AG08395 (cell line): ENCODE measurements at regions not wholly inside any gene's neighbourhood (a gene's known extent, or its start where the extent isn't known, plus 50 kb on each side); places are given as distances from the start of the nearest gene placed in this dataset.
A peak's percentile ranks its signal among the peaks of the same experiment; 100 is the strongest.
"Not testable (repeated sequence)": the region's sequence is repeated elsewhere in the genome, so short reads cannot be mapped to it uniquely, and the experiment has no call there.

Source experiments
- DNase-seq: peaks from one replicate; pipeline ENCODE4 v3.0.0; 2012; ENCODE audit warnings: mixed read lengths, low spot score

DNA sequence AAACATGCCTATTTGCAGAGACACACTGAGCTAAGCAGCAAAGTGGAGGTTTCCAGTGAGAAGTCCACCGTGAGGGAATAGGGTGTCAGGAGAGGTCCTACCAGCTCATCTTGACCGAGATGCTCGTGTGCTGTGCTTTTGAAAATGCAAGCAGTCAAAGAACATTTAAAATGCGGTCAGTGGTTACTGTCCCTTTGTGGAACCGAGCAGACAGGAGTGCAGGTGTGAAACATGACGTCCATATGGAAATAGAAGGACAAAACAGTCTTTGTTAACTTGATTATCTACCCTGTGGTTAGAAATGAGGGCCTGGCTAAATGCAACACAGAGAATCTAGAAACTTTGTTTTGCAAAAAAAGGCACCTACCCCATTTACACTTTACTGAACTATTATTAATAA is 473.3 kb downstream of the SPATA31A6 start:
- not testable (repeated sequence) for DNase-seq

DNA sequence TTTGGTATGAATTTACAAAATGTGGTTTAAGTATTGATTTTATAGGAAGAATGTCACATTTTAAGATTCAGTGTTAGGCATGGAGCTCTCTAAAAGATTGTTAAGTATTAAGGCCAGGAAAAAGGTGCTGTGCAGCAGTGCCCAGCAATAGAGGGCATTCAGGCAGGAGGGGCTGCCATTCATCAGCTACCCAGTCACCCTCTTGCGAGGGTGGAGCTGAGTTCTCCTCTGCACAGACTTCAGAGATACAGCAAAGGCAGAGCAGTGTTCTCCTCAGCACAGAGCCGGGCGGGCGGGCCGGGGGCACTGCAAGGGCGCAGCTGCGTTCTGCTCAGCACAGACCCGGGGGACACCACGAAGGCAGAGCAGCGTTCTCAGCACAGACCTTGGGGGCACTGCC is 474.0 kb downstream of the SPATA31A6 start:
- not testable (repeated sequence) for DNase-seq

DNA sequence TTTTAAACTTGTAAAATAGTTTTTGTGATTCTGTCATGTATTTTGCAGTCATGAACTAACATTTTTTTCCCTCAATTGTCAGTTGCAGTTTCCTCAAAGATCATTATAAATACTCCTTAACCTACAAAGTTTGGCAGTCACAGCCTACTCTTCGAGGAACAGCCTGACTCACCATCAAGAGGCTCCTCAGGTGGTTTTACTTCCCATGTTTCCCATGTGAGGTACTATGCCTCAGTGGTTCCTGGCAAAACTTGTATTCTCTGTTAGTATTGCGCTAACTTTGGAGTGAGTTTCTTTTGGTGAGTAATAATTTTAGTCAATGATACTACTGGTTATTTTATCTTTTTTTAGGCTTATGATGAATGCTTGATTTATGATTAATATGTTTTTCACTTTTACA is 513.7 kb downstream of the SPATA31A6 start:
- DNase-seq: not testable (repeated sequence)

DNA sequence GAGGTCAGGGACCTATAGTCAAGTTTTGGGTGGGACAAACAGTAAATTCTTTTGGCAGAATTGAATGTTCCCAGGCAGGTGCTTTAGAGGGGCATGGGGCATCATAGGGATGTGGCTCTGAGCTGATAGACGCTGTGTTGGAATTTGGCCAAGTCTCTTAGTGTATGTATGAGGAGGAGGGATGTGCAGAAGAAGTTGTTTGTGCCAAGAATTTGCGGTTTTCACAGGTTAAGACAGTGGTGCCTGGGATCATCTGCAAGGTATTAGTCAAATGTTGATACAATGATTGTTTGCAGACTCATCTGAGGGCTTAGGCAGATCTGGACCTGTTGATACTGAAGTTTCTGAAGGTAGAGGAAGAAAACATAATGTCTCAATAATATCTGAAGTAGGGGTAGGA is 519.4 kb downstream of the SPATA31A6 start:
- DNase-seq: not testable (repeated sequence)

DNA sequence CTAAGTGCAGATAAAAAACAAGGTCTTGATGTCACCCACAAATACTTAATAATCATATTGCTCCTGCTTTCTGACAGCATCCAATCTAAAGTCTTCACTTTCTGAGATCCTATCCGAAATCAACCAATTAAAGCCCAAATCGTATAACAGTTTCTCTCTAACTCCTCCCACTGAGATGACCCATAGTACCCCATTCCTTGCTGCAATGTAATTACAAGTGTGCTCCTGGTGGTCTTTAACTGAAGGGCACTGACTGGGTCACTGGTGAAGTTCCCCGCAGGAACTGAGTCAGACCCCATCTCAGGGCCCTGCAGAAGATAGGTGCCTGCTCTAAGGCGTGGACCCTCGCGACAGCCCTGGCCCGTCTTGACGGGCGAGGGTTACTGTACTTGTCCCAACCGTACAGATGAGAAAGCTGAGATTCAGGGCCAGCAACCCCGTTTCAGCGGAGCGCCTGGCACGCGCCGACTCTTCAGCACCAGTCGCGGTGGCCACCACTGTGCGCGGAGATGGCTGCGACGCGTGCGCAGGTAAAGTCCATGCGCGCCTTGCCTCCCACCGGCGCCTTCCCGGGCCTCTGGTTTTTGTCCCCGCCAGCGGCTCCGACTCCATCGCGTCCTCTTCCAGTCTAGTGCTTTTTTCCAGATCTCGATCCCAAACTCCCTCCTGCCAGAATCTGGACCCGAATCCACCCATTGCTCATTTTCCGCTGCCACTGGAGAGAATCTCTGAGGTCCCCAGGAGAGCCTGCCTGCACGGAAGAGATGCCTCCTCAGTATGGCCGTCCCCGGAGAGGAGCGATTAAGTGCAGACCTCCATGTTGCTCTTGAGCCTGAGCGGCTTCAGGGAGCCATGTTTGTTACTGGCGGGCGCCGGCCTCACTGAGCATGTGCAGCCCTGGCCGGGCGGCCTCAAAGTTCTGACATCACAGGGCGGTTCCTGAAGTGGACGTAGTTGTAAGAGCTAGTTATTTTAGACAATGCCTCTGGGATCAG is 541.7 kb downstream of the SPATA31A6 start:
- DNase-seq: not testable (repeated sequence)

DNA sequence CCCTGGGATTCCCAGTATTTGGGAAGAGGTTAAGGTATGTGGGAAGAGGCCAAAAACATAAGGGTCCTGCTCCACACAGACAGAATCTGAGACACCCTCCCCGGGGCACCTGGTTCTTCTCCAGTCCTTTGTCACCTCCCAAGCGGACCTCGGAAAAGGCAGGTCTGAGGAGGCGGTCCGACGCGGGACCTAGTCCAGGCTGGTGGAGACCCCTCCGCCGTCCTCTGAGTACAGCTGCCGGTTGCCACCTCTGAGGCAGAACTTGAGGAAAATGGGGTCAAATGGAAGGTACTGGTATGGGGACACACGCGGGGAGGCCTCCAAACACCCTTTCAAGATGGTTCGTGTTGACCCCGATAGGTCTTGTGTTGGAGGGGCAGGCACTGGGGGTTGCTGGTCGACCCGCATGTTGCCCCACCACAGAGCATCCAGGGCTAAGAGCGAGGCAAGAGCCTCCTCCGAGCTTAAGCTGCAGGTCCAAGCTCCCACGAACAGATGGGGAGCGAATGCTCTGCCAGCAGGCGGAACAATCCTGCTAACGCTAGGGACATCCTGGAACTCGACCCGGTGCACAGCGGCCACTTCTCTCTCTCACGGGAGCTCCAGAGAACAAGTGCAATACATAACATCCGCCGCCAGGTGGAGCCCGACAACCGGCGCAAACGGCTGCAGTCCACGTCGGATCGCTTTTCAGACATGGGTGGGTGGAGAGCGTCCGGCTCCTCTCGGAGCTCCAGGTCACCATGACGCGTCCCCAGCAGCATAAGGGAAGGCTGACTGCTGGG is 559.8 kb downstream of the SPATA31A6 start:
- DNase-seq: peak; percentile 72

DNA sequence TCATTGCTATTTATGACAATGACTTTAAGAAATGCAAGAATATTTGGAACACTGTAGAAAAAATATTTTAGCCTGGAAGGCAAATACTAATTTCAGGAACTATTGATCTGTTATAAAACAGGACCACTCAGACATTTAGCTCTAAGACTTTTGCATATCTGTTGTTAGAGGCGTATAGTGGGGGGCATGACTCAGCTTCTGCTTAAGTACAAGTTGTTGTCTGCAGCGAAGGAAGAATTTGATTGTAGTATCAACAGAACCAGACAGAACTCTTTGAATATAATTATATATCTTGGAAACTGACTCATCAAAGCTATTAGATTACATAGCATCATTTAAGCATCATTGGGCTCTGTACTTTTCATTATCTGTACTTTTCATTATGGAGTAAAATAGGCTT is 573.8 kb downstream of the SPATA31A6 start:
- DNase-seq: not testable (repeated sequence)

DNA sequence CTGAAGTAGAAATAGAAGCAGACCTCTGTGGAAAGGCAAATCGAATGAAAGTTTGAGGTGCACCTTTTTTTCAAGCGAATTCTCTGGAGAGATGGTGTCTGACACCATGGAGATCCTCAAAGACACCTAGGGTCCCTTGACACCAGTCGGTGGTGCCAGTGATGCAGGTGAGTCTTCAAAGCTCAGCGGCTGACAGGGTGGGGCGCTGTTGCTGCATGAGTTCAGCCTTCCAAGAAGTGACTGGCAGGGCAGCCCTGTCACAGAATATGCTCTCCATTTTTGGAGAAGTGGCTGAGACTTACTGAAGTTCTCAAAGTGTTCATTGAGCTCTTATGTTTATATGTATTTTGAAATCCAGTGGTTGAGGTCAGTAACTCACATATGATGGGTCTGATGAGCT is 575.9 kb downstream of the SPATA31A6 start:
- not testable (repeated sequence) for DNase-seq

DNA sequence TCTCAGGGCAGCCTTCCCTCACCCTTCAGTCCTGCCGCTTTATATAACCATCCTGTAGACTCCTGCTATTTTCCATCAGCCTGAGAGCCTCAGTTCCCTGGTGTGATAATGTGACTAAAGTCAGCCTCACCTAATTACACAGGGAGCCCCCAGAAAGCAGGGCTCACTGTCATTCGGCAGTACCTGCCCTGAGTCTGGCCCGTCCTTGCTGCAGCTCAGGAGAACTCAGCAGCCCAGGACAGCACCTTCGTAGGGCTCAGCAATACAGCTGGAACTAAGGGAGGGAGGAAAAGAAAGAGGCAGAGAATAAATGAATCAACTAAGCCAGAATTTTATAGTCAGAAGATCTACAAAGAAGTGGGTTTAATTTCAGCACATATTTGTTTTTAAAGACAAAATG is 598.7 kb downstream of the SPATA31A6 start:
- not testable (repeated sequence) for DNase-seq

DNA sequence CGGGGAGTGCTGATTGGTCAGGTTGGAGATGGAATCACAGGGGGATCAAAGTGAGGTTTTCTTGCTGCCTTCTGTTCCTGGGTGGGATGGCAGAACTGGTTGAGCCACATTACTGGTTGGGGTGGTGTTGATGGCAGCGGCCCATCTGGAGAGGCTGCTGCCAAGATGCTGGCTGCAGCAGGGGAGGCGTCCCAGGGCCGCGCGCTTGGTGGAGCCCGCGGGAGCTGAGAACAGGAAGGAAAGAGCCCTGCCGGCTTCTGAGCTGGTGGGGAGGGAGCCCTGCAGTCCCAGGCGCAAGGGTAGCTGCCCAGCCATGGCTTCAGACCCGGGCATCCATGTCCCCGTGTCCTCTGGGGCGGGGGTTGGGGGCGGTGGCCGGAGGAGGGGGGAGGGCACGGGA is 609.3 kb downstream of the SPATA31A6 start:
- not testable (repeated sequence) for DNase-seq

DNA sequence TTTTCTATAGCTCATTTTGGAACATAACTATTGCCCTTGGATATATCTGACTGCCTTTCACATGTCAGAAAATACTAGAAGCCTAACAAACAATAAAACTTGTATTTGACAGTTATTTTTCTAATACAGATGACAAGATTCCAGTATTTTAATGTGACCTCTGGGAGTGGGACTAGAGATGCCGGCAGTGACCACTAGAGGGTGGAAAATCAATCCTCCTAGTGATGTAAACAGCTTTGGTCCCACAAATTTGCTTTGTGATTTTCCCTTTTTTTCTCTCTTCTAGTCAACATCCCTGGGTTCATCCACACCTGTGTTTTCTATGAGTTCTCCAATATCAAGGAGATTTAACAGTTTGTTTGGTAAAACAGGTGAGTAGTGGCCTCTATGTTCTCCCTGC is 615.1 kb downstream of the SPATA31A6 start:
- DNase-seq: not testable (repeated sequence)

DNA sequence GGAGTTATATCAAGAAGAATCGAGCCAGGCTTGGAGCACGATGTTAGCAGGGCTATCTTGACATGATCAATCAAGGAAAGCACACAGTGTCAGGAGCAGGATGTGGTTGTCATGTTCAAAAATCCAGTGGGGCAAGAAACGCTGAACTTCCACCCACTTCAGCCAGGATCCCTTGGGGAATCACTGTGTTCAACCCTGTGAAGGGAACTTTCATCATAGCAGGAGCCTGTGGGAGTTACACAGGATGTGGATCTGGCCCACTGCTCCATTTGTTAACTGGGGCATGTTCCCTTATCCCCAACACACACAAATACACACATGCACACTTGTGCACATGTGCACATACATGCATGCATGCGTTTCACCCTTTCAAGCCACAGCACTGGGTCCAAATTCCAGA is 619.3 kb downstream of the SPATA31A6 start:
- not testable (repeated sequence) for DNase-seq

DNA sequence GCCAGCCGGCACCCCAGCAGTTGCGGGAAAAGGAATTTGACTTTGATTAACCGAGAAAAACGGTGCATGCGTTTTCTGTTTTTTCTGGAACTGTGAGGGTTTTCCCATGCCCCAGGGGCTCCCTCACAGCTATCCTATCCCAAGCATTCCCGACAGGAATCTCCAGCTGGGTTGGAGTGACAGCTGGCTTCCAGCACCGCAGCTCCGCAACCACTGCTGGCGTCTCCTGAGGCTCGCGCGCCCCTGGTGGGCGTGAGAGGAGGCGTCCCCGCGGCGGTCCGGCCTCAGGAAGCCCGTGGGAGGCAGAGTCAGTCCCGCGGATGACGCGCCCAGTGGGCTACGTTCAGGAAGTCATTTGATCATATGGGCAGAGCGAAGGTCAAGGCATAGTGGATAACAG is 623.2 kb downstream of the SPATA31A6 start:
- not testable (repeated sequence) for DNase-seq

DNA sequence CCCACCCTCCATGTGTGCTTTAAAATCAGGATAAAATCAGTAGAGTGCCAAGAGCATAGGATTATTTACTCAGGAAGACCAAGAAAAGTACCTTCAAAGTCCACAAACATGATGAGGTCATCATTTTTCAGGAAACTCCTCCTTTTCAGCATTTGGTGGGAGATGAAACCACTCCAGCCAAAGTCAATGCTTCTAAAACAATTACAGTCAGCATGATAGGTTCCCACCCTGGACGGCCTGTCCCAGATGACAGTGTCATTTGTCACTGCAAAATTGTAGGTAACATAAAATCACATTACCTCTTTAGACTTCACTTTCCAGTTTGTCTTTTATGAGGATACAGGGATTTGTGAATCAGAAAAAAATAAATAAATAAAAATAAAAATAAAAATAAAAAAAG is 638.0 kb downstream of the SPATA31A6 start:
- DNase-seq: not testable (repeated sequence)

DNA sequence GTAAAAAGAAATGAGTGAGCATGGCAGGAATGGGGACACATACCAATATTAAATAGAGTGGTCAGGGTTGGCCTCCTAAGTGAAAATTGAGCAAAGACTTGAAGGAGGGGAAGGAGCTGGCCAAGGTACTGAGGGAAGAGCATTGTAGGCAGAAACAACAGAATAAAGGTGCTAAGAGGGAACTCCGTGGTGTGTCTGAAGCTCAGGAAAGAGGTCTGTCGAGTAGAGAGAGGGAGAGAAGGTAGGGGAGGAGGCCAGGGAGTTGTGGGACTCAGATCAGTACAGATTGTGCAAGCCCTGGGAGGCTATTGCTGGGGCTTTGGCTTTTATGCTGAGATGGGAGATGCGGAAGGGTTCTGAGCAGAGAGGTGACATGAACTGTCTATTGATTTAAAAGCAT is 664.7 kb downstream of the SPATA31A6 start:
- DNase-seq: not testable (repeated sequence)

DNA sequence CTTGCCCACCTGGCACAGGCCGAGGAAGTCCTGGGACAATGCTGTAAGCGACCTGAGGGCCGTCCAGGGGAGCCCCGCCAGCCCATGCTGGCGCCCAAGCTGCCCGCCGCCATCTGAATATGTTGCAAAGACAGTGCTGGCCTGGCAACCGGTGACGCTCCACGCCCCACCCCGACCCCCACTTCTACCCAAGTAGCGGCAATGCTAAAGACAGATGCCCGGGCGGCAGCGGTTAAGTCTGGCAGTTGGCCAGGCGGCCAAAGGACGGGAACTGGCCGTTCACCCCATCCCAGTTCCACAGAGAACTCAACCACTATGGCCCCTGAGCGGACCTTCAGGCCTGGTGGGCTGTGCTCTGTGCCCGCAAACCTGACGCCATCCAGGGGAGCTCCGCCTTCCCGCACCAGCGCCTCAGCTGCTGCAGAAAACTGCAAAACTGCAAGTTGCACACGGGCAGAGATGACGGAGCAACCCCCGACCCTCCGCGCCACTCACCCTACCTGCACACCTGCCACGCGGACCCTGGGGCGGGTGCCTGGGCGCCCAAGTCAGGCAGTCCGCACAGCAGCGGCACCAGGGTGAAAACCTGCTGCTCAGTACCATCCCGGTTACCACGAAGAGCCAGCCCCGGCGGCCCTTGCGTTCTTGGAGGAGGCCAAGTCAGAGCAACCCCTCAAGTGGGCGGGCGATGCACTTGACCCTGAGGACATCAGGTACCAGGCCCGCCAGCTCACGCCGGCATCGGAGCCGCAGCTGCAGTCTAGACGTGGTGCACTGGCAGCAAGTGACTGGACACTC is 667.6 kb downstream of the SPATA31A6 start:
- not testable (repeated sequence) for DNase-seq

DNA sequence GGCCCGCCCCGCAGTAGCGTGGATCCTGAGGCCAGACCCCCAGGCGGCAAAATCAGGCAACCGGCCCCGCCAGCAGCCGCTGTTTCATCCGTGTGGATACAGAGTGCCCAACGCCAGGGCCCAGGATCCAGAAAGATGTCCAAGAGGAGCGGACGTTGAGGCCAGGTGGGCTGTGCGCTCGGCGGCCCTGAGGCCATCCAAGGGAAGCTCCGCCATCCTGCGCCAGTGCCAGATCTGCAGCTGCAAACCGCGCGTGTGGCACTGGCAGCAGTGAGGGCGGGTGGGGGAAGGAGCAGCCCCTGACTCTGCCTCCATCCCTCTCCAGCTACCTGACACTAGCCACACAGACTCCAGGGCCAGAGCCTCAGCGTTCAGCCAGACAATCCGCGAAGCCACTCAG is 668.2 kb downstream of the SPATA31A6 start:
- not testable (repeated sequence) for DNase-seq

DNA sequence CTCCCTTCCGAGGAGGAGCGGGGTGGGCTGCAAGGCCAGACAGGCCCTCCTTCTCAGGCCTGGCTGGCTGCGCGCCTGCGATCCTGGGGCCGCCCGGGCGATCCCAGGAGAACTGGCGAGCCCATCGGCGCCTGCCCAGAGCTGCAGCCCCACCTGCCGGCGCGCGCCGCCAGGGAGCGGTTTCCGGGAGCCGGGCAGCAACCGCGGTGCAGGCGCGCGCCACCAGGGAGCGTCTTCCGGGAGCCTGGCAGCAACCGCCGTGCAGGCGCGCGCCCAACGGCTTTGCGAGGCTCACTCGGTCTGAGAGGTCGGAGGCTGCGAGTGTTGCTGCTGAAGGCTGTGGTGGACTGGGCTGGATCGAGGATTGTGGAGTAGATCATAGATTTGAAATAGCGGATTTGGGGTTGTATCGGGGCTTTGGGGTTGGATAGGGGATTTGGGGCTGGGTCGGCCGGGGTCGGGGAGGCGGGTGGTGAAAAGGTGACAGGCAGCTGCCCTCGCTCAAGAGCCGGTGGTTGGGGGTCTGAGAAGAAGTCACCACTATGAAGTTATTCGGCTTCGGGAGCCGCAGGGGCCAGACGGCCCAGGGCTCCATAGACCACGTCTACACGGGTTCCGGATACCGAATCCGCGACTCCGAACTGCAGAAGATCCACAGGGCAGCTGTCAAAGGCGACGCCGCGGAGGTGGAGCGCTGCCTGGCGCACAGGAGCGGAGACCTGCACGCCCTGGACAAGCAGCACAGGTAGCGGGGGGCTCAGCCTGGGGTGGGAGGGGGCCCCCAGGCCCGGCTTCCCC is 668.9 kb downstream of the SPATA31A6 start:
- not testable (repeated sequence) for DNase-seq

DNA sequence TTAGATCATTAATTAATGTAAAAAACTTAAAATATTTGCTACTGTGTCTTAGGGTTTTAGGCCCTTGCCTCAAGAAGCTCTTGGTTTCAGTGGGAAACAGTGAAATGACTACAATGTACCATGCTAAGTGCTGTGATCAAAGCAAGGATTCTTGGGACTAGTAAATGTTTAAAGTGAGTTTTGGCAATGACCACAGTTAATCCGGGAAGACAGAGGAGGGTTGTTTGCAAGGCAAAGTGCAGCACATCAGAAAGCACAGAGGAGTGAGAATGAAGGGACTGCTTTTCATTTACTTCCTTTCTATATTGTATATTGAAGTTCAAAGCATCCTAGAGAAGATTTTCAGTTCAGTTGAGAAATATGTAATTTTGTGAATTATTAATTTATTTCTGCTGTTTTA is 676.7 kb downstream of the SPATA31A6 start:
- not testable (repeated sequence) for DNase-seq

DNA sequence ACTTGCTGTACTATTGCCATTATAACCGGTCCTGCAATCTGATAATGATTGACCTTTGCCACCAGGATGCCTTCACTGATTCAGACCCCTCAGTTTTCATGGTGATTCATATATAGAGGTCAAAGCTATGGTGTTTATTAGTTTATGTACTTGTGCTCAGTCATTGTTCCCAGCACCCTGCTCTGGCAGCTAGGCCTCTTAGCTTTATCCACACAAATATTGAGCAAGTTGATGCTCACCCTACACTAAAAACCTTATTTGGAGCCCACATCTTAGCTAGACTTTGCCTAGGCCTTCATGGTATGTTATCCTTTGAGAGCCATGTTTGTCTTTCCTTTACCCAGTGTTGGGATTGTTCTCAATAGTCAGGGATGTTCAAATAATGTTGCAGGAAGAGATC is 679.0 kb downstream of the SPATA31A6 start:
- not testable (repeated sequence) for DNase-seq
